Vagina (tissue), 2 donors: ENCODE measurements at regions not wholly inside any gene's neighbourhood (a gene's known extent, or its start where the extent isn't known, plus 50 kb on each side); places are given as distances from the start of the nearest gene placed in this dataset.

Experiments
- CTCF ChIP-seq, 3 experiments: fragments of 450-650 bp in 2 of 3; fragments of 200-600 bp in 1 of 3; sonication (generic) in 1 of 3; IDR thresholded peaks; one replicate each; pipeline ENCODE4 v1.5.1; 2017 to 2019; ENCODE audit warnings: antibody characterized with exemption in 3 of 3, mild to moderate bottlenecking in 2 of 3, moderate library complexity in 2 of 3
- POLR2A ChIP-seq, 2 donors: fragments of 450-650 bp; IDR thresholded peaks; one replicate each; pipeline ENCODE4 v1.6.1; 2017; ENCODE audit warnings: antibody characterized with exemption in 2 of 2, mild to moderate bottlenecking in 2 of 2, moderate library complexity in 2 of 2
- POLR2AphosphoS5 ChIP-seq, 2 donors: sonication (generic); formaldehyde crosslinking; IDR thresholded peaks; one replicate each; pipeline ENCODE4 v1.9.0; 2017; ENCODE audit warnings: antibody characterized with exemption in 2 of 2, mild to moderate bottlenecking in 2 of 2, low read depth in 1 of 2; ENCODE audit not compliant: insufficient read depth in 1 of 2

GRCh38 chr4:55255179-55255578, 90.9 kb upstream of the SRD5A3 start:
- TF ChIP-seq CTCF (IDR thresholded peaks at IDR 0.05) (no peak), POLR2A (IDR thresholded peaks at IDR 0.05) (no peak), POLR2AphosphoS5 (IDR thresholded peaks at IDR 0.05; ENCODE audit: insufficient read depth in 1 of 2, low read depth in 1 of 2) (no peak)
